Suprapubic skin (tissue), 3 donors: ENCODE measurements at regions not wholly inside any gene's neighbourhood (a gene's known extent, or its start where the extent isn't known, plus 50 kb on each side); places are given as distances from the start of the nearest gene placed in this dataset.

Source experiments
- POLR2AphosphoS5 ChIP-seq, 3 donors: sonication (generic); formaldehyde crosslinking; IDR thresholded peaks; one replicate each; pipeline ENCODE4 v1.6.1; 2017; ENCODE audit warnings: antibody characterized with exemption in 3 of 3
- TF ChIP-seq, protein P1 (sequence below), 2 donors: fragments of 200-600 bp in 1 of 2; fragments of 450-650 bp in 1 of 2; sonication (generic) in 1 of 2; IDR thresholded peaks; one replicate each; pipeline ENCODE4 v1.5.1; 2016 to 2019; ENCODE audit warnings: antibody characterized with exemption in 2 of 2, mild to moderate bottlenecking in 1 of 2, moderate library complexity in 1 of 2

DNA sequence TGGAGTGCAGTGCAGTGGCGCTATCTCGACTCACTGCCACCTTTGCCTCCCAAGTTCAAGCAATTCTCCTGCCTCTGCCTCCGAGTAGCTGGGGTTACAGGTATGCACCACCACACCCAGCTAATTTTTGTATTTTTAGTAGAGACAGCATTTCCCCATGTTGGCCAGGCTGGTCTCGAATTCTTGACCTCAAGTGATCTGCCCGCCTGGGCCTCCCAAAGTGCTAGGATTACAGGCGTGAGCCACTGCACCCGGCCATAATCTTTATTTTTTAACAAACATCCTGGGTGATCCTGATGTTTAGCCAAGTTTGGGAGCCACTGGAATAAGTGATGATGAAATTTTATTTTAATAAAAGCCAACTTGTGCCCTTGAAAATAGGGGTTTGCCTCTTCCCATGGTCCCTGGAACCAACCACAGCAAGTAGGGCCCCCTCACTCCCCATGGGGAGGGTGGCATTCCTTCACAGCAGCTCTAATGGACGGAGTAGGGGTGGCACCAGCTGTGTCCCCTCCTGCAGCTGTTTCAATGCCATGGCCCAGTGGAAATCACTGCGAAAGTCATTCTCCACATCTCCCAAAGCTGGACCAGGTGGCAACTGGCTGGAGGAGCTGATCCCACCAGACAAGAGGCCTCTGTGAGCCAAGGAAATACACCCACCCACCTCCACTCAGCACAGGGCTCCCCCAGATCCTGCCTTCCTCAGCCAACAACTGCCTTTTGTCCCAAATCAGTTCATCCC is 194.8 kb downstream of the ZFP36L2 start:
- no peak for TF ChIP-seq POLR2AphosphoS5 (IDR thresholded peaks at IDR 0.05)
- TF ChIP-seq, protein P1, sequence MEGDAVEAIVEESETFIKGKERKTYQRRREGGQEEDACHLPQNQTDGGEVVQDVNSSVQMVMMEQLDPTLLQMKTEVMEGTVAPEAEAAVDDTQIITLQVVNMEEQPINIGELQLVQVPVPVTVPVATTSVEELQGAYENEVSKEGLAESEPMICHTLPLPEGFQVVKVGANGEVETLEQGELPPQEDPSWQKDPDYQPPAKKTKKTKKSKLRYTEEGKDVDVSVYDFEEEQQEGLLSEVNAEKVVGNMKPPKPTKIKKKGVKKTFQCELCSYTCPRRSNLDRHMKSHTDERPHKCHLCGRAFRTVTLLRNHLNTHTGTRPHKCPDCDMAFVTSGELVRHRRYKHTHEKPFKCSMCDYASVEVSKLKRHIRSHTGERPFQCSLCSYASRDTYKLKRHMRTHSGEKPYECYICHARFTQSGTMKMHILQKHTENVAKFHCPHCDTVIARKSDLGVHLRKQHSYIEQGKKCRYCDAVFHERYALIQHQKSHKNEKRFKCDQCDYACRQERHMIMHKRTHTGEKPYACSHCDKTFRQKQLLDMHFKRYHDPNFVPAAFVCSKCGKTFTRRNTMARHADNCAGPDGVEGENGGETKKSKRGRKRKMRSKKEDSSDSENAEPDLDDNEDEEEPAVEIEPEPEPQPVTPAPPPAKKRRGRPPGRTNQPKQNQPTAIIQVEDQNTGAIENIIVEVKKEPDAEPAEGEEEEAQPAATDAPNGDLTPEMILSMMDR (IDR thresholded peaks at IDR 0.05): no peak
